ENCODE measurements at regions not wholly inside any gene's neighbourhood (a gene's known extent, or its start where the extent isn't known, plus 50 kb on each side); places are given as distances from the start of the nearest gene placed in this dataset.

- ChIA-PET POLR2A (no interaction called here), CTCF (no interaction called here)
- TF ChIP-seq POLR2AphosphoS5 (IDR thresholded peaks at IDR 0.05; ENCODE audit: low read depth, low read length) (no peak), TCF7L2 (IDR thresholded peaks at IDR 0.05; ENCODE audit: low read depth, low read length) (no peak), CTCF (IDR thresholded peaks at IDR 0.05) (no peak), SIN3A (IDR thresholded peaks at IDR 0.05; ENCODE audit: borderline replicate concordance, insufficient read depth, low read depth, low read length) (no peak)
- Histone ChIP-seq H3K4me3 (ENCODE audit: low read depth in 2 of 2, low read length in 2 of 2) (no peak overlapping the region), H3K27me3 (ENCODE audit: control insufficient read depth, insufficient read depth, low read length) (peaks cover 15% of the 10 kb centered on the region), H3K36me3 (ENCODE audit: control insufficient read depth, insufficient read depth, low read length) (no peaks in the 10 kb centered on the region), H3K4me1 (ENCODE audit: control insufficient read depth, insufficient read depth, low read length) (no peaks in the 10 kb centered on the region), H3K27ac (ENCODE audit: low read length) (no peak overlapping the region), H3K9me3 (ENCODE audit: control insufficient read depth, insufficient read depth, low read depth, low read length) (no peaks in the 10 kb centered on the region)
- intact Hi-C loops (cut with micrococcal nuclease; ENCODE audit: unreplicated experiment) (no loop called here), in situ Hi-C loops (cut with HindIII; ENCODE audit: low pct_unique_long_range_greater_than_20kb, low sequenced_read_pairs) (no loop called here)
- BruUV-seq (replicated peaks): no TSS peak
- DNase-seq (ENCODE audit: low read depth, low spot score) (no peak), ATAC-seq (no peak)
Observed at GRCh38 chr10:44022203-44022602, 362.7 kb downstream of the CXCL12 start.

GRCh38 chr10:44020322-44021111, 364.4 kb downstream of the CXCL12 start:
- H3K27ac ChIP-seq (ENCODE audit: low read length): no peak overlapping the region
- POLR2A ChIA-PET: no interaction called here
- CTCF ChIA-PET: no interaction called here
- no peak overlapping the region for H3K4me3 ChIP-seq (ENCODE audit: low read depth in 2 of 2, low read length in 2 of 2)
- peaks cover 7% of the 10 kb centered on the region for H3K27me3 ChIP-seq (ENCODE audit: control insufficient read depth, insufficient read depth, low read length)
- H3K36me3 ChIP-seq (ENCODE audit: control insufficient read depth, insufficient read depth, low read length): no peaks in the 10 kb centered on the region
- no TSS peak for BruUV-seq (replicated peaks)
- no peaks in the 10 kb centered on the region for H3K4me1 ChIP-seq (ENCODE audit: control insufficient read depth, insufficient read depth, low read length)
- ATAC-seq: no peak
- in situ Hi-C loops (cut with HindIII; ENCODE audit: low pct_unique_long_range_greater_than_20kb, low sequenced_read_pairs): no loop called here
- DNase-seq (ENCODE audit: low read depth, low spot score): no peak
- intact Hi-C loops (cut with micrococcal nuclease; ENCODE audit: unreplicated experiment): no loop called here
- H3K9me3 ChIP-seq (ENCODE audit: control insufficient read depth, insufficient read depth, low read depth, low read length): no peaks in the 10 kb centered on the region
- TF ChIP-seq TCF7L2 (IDR thresholded peaks at IDR 0.05; ENCODE audit: low read depth, low read length) (no peak), CTCF (IDR thresholded peaks at IDR 0.05) (no peak), REST (IDR thresholded peaks at IDR 0.05; ENCODE audit: insufficient read depth in 1 of 2, low read depth in 2 of 2, low read length in 1 of 2) (no peak)
